GM12873 (cell line): ENCODE measurements at regions not wholly inside any gene's neighbourhood (a gene's known extent, or its start where the extent isn't known, plus 50 kb on each side); places are given as distances from the start of the nearest gene placed in this dataset.

Source experiments
- CTCF ChIP-seq: IDR thresholded peaks from 2 replicates; pipeline ENCODE4 v1.5.1; 2012; ENCODE audit warnings: low read depth, mild to moderate bottlenecking, moderate library complexity, low read length, control low read depth; ENCODE audit not compliant: insufficient read depth; ENCODE audit errors: missing control alignments

GRCh38 chr7:46549892-46550639 is 629.0 kb upstream of the IGFBP3 start:
- TF ChIP-seq CTCF = no peak

- no peak for TF ChIP-seq CTCF
These were observed 628.3 kb upstream of the IGFBP3 start for GRCh38 chr7:46549347-46549746.

- TF ChIP-seq CTCF = no peak
These were observed 626.0 kb upstream of the IGFBP3 start for GRCh38 chr7:46547044-46547443.

GRCh38 chr7:46545790-46546189 is 624.7 kb upstream of the IGFBP3 start:
- no peak for TF ChIP-seq CTCF

- TF ChIP-seq CTCF = no peak
These were observed 623.4 kb upstream of the IGFBP3 start for GRCh38 chr7:46544396-46545008.

- no peak for TF ChIP-seq CTCF
These were observed 621.0 kb upstream of the IGFBP3 start for GRCh38 chr7:46542076-46542475.

GRCh38 chr7:46539892-46540483 is 618.9 kb upstream of the IGFBP3 start:
- TF ChIP-seq CTCF = no peak
